ENCODE measurements at regions not wholly inside any gene's neighbourhood (a gene's known extent, or its start where the extent isn't known, plus 50 kb on each side); places are given as distances from the start of the nearest gene placed in this dataset.
"Not testable (repeated sequence)": the region's sequence is repeated elsewhere in the genome, so short reads cannot be mapped to it uniquely, and the experiment has no call there.

GRCh38 chrX:140318296-140318695 is 186.6 kb downstream of the SOX3 start:
- DNase-seq, result no peak

DNA sequence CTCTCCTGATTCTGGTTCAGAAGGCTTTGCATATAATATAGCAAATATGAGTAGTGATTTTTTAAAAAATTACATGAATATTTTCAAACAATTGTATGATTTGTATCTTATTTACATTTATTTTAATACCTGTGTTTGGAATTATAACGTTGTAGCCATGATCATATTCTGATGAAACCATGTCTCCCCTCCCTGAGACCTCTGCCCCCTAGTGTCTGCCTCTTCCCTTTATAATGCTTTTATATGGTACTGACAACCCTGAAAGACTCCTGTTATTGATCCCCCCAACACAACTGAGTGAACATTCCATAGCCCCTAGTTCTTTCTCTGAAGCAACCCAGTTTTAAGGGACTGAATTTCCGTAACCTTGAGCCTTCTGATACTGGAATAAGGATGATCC is 187.4 kb downstream of the SOX3 start:
- DNase-seq, result no peak

GRCh38 chrX:140298960-140299825 is 205.7 kb downstream of the SOX3 start:
- no peak for DNase-seq

- no peak for DNase-seq
Observed at GRCh38 chrX:140297273-140297672, 207.6 kb downstream of the SOX3 start.

DNA sequence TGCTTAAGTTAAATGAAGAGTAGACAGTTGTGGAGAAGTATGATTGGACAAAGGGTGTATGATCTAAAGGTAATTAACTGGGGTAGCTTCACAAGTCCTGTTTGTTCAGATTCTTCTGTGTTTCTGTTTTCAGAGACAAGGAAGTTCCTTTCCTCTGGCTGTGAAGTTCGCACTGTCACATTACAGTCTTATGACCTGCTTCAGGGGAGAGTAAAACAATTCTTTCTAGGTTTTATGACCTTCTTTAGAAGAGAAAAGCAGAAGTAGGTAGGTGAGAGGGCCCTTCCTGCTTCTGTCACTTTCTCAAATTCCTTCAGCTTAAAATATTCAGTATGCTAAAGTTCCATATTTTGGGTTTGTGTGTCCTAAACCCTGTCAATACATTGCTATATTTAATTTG is 211.9 kb downstream of the SOX3 start:
- no peak for DNase-seq

GRCh38 chrX:140292188-140292587 is 212.7 kb downstream of the SOX3 start:
- DNase-seq, result no peak

DNA sequence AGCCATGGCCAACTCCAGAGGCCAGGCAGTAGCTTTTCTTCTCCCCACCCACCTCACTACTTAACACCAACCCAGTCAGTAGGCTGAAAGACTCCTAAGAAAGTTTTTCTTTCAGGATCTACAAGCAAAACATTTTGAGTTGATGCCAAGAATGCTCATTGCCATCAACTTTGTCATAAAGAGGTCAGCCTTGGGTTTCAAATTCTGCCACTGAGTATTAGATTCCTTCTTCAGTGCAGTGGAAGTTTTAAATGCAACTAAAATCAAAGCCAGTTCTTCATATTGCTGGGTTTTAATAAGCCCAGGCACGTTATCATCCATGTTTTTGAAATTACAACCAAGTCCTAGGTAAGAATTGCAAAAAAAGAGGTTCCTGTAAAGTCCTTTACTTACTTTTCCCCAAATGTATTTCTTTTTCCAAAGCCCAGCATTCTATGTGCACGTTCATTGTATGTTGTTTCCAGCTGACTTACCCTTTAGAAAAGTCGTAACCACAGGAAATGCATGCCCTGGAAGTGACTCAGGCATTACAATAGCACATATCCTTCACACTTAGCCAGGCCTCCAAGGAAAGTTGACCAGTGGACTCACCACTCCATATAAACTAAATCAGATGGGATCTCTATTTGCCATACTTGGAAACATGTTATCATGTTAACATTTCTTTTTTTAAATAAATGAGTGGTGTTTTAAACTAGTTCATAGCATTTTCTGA is 229.9 kb downstream of the SOX3 start:
- DNase-seq, result no peak

- DNase-seq, result no peak
Observed at GRCh38 chrX:140273921-140274320, 230.9 kb downstream of the SOX3 start.

DNA sequence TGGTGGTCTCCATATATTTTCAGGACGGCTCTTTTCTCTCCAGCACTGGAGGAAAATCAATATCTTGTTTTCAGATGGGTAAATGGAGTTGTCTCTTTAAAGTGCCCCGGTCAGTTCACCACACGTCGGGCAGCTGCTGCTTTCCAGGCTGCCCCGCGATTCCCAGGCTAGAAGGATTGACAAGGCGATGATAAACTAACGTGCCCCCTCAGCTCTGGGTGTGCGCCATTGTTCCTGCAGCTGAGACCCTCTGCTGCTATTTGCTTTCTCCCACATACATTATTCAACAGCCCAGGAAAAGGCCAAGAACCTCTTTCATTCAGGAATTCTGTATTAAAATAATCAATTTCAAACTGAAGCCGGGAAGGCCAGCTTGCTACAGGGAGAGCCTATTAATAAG is 254.5 kb downstream of the SOX3 start:
- DNase-seq, result no peak

DNA sequence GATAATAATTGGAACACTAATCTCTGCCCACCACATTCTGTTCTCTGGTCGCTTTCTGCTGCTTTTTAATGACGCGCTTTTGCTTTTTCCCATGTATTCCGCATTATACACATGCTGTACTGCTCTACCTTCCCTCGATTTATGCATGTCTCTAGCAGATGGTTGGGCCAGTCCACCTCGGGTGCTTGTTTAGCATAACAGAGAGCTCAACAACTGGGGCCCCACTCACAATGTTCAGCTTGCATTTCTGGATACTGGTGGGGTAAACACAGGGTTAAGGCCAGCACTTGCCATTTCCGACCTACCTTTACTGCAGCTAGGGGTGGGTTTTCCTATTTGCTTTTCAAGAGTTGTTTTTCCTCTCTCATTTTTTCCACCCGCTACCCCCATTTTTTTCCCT is 255.8 kb downstream of the SOX3 start:
- no peak for DNase-seq

GRCh38 chrX:140229191-140229590 is 263.9 kb upstream of the CXorf66 start:
- DNase-seq, result no peak

DNA sequence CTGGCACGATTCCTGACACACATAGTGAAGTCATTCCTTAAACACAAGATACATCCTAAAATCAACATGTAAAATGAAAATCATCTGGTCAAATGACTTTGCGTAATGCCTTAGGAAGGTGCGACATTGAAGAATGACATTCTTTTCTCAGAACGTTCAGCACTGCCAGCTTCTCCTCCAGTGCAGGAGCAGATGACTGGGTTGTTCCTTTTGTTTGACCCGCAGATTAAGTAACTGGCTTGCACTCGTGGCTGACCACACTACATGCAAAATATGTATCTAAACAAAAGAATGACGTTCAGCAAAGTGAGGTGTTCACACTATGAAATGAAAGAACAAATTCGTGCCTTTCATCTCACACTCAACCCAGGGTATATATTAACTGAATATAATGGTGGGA is 260.7 kb upstream of the CXorf66 start:
- not testable (repeated sequence) for DNase-seq

GRCh38 chrX:140215894-140216293 is 250.6 kb upstream of the CXorf66 start:
- DNase-seq, result not testable (repeated sequence)

DNA sequence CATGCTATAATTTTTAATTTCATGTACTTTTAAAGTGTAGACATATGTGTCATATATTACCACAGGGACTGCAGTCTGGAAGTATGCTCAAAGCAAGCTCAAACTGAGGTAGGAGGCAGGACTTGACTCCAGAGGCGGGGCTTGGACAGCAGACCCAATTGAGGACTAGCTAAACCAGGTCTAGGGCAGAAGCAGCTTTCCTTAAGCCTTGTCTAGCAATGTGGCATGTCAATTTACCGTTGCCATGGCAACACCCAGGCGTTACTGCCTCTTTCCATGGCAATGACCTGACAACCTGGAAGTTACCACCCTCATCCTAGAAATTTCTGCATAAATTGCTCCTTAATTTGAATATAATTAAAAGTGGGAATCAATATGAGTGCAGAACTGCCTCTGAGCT is 249.2 kb upstream of the CXorf66 start:
- DNase-seq, result not testable (repeated sequence)

DNA sequence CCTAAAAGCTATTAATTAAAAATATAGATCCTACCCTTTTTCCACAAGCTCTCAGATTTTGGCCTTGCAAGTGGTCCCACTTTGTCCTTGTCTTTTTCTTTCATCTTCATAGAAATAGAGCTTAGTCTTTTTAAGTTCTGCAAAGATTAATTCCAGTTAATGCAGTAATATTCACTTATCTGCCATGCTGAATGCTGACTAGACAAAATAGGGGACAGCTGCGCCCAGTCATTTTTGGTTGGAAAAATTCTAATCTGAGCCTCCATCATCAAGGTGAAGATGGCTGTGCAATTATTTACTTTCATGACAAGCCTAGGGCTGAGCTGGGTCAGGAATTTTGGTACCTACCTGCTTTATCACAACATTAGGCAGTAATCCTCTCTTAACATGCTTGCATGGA is 241.3 kb upstream of the CXorf66 start:
- DNase-seq, result no peak

- DNase-seq, result no peak
Observed at GRCh38 chrX:140190441-140191108, 225.3 kb upstream of the CXorf66 start.

DNA sequence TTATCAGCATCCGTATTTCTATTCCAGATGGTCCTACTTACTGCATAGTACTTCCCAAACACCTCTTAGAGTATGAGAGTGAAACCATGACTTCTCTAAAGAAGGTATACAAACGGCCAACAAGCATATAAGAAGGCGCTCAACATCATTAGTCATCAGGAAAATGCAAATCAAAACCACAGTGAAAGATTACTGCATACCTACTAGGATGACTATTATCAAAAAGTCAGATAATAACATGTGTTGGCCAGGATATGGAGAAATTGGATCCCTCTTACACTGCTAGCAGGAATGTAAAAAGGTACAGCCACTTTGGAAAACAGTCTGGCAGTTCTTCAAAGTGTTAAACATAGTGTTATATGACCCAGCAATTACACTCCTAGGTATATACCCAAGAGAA is 215.3 kb upstream of the CXorf66 start:
- no peak for DNase-seq

GRCh38 chrX:140177821-140178220 is 212.5 kb upstream of the CXorf66 start:
- no peak for DNase-seq

DNA sequence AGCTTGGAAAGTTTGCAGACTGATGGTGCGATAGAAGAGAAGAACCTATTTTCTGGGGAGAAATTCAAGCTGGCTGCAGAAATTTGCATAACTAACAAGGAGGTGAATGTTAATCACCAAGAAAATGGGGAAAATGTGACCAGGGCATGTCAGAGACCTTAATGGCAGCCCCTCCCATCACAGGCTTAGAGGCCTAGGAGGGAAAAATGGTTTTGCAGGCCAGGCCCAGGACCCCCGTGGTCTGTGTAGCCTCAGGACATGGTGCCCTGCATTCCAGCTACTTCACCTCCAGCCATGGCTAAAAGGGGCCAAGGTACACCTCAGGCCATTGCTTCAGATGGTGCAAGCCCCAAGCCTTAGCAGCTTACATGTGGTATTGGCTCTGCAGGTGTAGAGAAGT is 207.1 kb upstream of the CXorf66 start:
- no peak for DNase-seq

DNA sequence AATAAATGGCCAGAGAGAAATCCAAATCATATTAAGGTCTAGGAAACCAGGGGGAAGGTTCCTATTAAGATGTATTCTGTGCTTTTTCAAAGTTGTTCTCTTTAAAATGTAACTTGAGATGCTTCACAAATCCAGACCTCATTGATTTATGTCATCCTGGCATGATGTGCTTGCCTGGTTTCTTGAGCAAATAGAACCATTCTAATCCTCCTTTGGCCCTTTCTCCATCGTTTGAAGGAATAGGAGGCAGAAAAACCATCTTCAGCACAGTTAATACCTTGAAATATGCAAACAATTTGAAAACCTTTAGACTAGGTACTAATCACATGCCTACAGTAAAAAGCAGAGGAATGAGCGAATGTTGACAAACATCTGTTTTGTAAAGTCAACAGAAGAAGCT is 202.2 kb upstream of the CXorf66 start:
- DNase-seq, result no peak

DNA sequence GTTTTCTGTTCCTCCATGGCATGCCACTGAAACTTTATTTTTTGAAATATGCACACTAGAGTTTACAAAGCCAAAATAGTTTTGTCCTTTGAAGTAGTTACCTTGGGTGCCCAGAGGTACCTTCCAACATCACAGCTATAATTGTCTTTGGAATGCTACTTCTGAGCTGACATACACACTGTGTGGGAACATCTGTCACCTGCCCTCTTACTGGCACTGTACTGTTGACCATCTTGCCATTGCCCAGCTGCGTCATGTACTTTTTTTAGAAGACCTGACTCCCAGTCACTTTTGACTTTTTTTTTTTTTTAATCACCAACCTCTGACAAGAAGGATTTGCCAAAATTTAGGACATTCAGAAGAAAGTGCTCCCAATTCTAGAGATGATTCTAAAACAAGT is 200.5 kb upstream of the CXorf66 start:
- no peak for DNase-seq

- no peak for DNase-seq
Observed at GRCh38 chrX:140164391-140164790, 199.1 kb upstream of the CXorf66 start.

GRCh38 chrX:140163371-140164159 is 198.2 kb upstream of the CXorf66 start:
- no peak for DNase-seq

All from activated CD4-positive, alpha-beta T cell treated with anti-CD3 and anti-CD28 coated beads, Interleukin-2, amount 50 U/mL, for 4 hours (primary cell).